Right lung (tissue), 2 donors: ENCODE measurements at regions not wholly inside any gene's neighbourhood (a gene's known extent, or its start where the extent isn't known, plus 50 kb on each side); places are given as distances from the start of the nearest gene placed in this dataset.

Experiments
- DNase-seq, 2 donors: peaks; one replicate each; pipeline ENCODE4 v3.0.0-alpha.2; 2013

GRCh38 chr10:8485032-8485431 is 430.5 kb downstream of the GATA3 start:
- no peak for DNase-seq

GRCh38 chr10:8487346-8487745 is 432.9 kb downstream of the GATA3 start:
- DNase-seq = no peak

- DNase-seq = no peak
Observed at GRCh38 chr10:8489232-8489631, 434.7 kb downstream of the GATA3 start.

- no peak for DNase-seq
Observed at GRCh38 chr10:8489823-8490222, 435.3 kb downstream of the GATA3 start.

- DNase-seq = no peak
Observed at GRCh38 chr10:8498290-8498689, 443.8 kb downstream of the GATA3 start.

GRCh38 chr10:8498881-8499280 is 444.4 kb downstream of the GATA3 start:
- DNase-seq = no peak

GRCh38 chr10:8499312-8499711 is 444.8 kb downstream of the GATA3 start:
- no peak for DNase-seq

- DNase-seq = no peak
Observed at GRCh38 chr10:8499752-8500390, 445.4 kb downstream of the GATA3 start.

GRCh38 chr10:8502573-8502972 is 448.1 kb downstream of the GATA3 start:
- no peak for DNase-seq

- DNase-seq = peak in 1 of 2 donors; percentile 14
Observed at GRCh38 chr10:8504499-8504898, 450.0 kb downstream of the GATA3 start.

GRCh38 chr10:8507156-8507555 is 452.7 kb downstream of the GATA3 start:
- DNase-seq = no peak

GRCh38 chr10:8508882-8509281 is 454.4 kb downstream of the GATA3 start:
- no peak for DNase-seq

GRCh38 chr10:8510471-8510870 is 456.0 kb downstream of the GATA3 start:
- no peak for DNase-seq

- DNase-seq = no peak
Observed at GRCh38 chr10:8511026-8511425, 456.5 kb downstream of the GATA3 start.

GRCh38 chr10:8513155-8514147 is 459.0 kb downstream of the GATA3 start:
- no peak for DNase-seq

GRCh38 chr10:8520382-8520781 is 465.9 kb downstream of the GATA3 start:
- DNase-seq = no peak

- DNase-seq = no peak
Observed at GRCh38 chr10:8527773-8528172, 473.3 kb downstream of the GATA3 start.

- no peak for DNase-seq
Observed at GRCh38 chr10:8531116-8531515, 476.6 kb downstream of the GATA3 start.

- no peak for DNase-seq
Observed at GRCh38 chr10:8532647-8533046, 478.2 kb downstream of the GATA3 start.

- no peak for DNase-seq
Observed at GRCh38 chr10:8533462-8533861, 479.0 kb downstream of the GATA3 start.

- DNase-seq = no peak
Observed at GRCh38 chr10:8534096-8534495, 479.6 kb downstream of the GATA3 start.

- DNase-seq = no peak
Observed at GRCh38 chr10:8534891-8535290, 480.4 kb downstream of the GATA3 start.

- DNase-seq = no peak
Observed at GRCh38 chr10:8539056-8539455, 484.6 kb downstream of the GATA3 start.
